Panc1 (cell line): ENCODE measurements at regions not wholly inside any gene's neighbourhood (a gene's known extent, or its start where the extent isn't known, plus 50 kb on each side); places are given as distances from the start of the nearest gene placed in this dataset.

Experiments
- ATAC-seq: fragments of 200-7000 bp; cut with Tn5 transposase; 2 replicates; pipeline ENCODE4 v1.9.1; 2020; ENCODE audit warnings: mild to moderate bottlenecking, moderate library complexity
- BruUV-seq: library from RNA; stranded (reverse); fragments of 400-500 nt; replicated peaks from 2 replicates; lab custom pipeline; 2021; lab: Mats Ljungman, UMichigan
- CTCF ChIA-PET: fragments of 300-600 bp; sonication (Branson Sonifier 250); formaldehyde crosslinking; loops from one replicate; lab custom pipeline; 2022; ENCODE audit warnings: antibody characterized with exemption; lab: Charles Lee
- POLR2A ChIA-PET: fragments of 300-600 bp; sonication (Branson Sonifier 250); formaldehyde crosslinking; loops from one replicate; lab custom pipeline; 2022; ENCODE audit warnings: antibody characterized with exemption; lab: Charles Lee
- DNase-seq: peaks from one replicate; pipeline ENCODE4 v3.0.0-alpha.2; 2010; ENCODE audit warnings: low read depth, low spot score
- H3K27ac ChIP-seq: 2 replicates; pipeline ENCODE4 v1.5.1; 2011; ENCODE audit warnings: mild to moderate bottlenecking, low read length, inconsistent platforms
- H3K27me3 ChIP-seq: fragments of 200-500 bp; sonication (Bioruptor generic); 2 replicates; pipeline ENCODE4 v1.6.0; 2014; ENCODE audit warnings: low read length, inconsistent platforms; ENCODE audit not compliant: control insufficient read depth, insufficient read depth
- H3K36me3 ChIP-seq: fragments of 200-500 bp; sonication (Bioruptor generic); 2 replicates; pipeline ENCODE4 v1.5.1; 2014; ENCODE audit warnings: inconsistent platforms, mild to moderate bottlenecking, low read length, moderate library complexity; ENCODE audit not compliant: control insufficient read depth, insufficient read depth
- H3K4me1 ChIP-seq: 2 replicates; pipeline ENCODE4 v1.5.1; 2011; ENCODE audit warnings: inconsistent platforms, mild to moderate bottlenecking, low read length, moderate library complexity; ENCODE audit not compliant: control insufficient read depth, insufficient read depth
- H3K4me3 ChIP-seq, 2 experiments: 2 replicates each; pipeline ENCODE4 v1.5.1; 2011 to 2012; ENCODE audit warnings: low read depth in 2 of 2, low read length in 2 of 2, mild to moderate bottlenecking in 2 of 2, inconsistent platforms in 1 of 2, moderate library complexity in 1 of 2
- H3K9me3 ChIP-seq: fragments of 200-500 bp; sonication (Bioruptor generic); 2 replicates; pipeline ENCODE4 v1.5.1; 2014; ENCODE audit warnings: low read depth, mild to moderate bottlenecking, inconsistent platforms, low read length, moderate library complexity; ENCODE audit not compliant: control insufficient read depth, insufficient read depth
- CTCF ChIP-seq: fragments of 450-650 bp; IDR thresholded peaks from 2 replicates; pipeline ENCODE4 v1.5.1; 2017; ENCODE audit warnings: mild to moderate bottlenecking
- POLR2AphosphoS5 ChIP-seq: IDR thresholded peaks from 2 replicates; pipeline ENCODE4 v1.6.1; 2012; ENCODE audit warnings: mild to moderate bottlenecking, low read depth, low read length, moderate library complexity
- REST ChIP-seq, 2 experiments: IDR thresholded peaks; 2 replicates each; pipeline ENCODE4 v1.6.1; 2011 to 2012; ENCODE audit warnings: low read depth in 2 of 2, control low read depth in 1 of 2, low read length in 1 of 2, mild to moderate bottlenecking in 1 of 2, moderate library complexity in 1 of 2; ENCODE audit not compliant: insufficient read depth in 1 of 2
- SIN3A ChIP-seq: IDR thresholded peaks from 2 replicates; pipeline ENCODE4 v1.6.1; 2012; ENCODE audit warnings: low read depth, mild to moderate bottlenecking, low read length, moderate library complexity, borderline replicate concordance; ENCODE audit not compliant: insufficient read depth
- TCF7L2 ChIP-seq: IDR thresholded peaks from 2 replicates; pipeline ENCODE4 v1.6.1; 2011; ENCODE audit warnings: mild to moderate bottlenecking, low read depth, low read length, inconsistent platforms
- in situ Hi-C: cut with HindIII; loops from 2 replicates; pipeline ENCODE4 v1.10.0; 2016; ENCODE audit warnings: low sequenced_read_pairs, low pct_unique_long_range_greater_than_20kb
- intact Hi-C: fragments of 100-400 bp; cut with micrococcal nuclease; formaldehyde crosslinking; loops from one replicate; pipeline ENCODE4 v1.10.0; 2022; ENCODE audit not compliant: unreplicated experiment

- no peak for TF ChIP-seq CTCF
- TF ChIP-seq TCF7L2, result no peak
- no peak for TF ChIP-seq SIN3A
- no peak for TF ChIP-seq POLR2AphosphoS5
- TF ChIP-seq REST (IDR thresholded peaks at IDR 0.05; ENCODE audit: insufficient read depth in 1 of 2, low read depth in 2 of 2, low read length in 1 of 2), result no peak
- Histone ChIP-seq H3K4me1 (no peaks in the 10 kb centered on the region), H3K9me3 (no peaks in the 10 kb centered on the region), H3K36me3 (no peaks in the 10 kb centered on the region), H3K27me3 (no peaks in the 10 kb centered on the region; the same call in 1 of the 2 replicates), H3K27ac (no peak overlapping the region), H3K4me3 (no peak overlapping the region)
- in situ Hi-C loops (no loop called here), intact Hi-C loops (no loop called here)
- ChIA-PET CTCF (no interaction called here), POLR2A (no interaction called here)
- ATAC-seq (no peak), DNase-seq (no peak)
- BruUV-seq, result no TSS peak
Observed at GRCh38 chr22:22389467-22389866, 119.1 kb downstream of the ZNF280B start.

- H3K4me1 ChIP-seq, result no peaks in the 10 kb centered on the region
- no peak for ATAC-seq
- H3K27ac ChIP-seq, result no peak overlapping the region
- H3K9me3 ChIP-seq, result no peaks in the 10 kb centered on the region
- intact Hi-C loops, result no loop called here
- in situ Hi-C loops, result no loop called here
- CTCF ChIA-PET, result interaction anchor here (0.5 kb wide), 1 partner anchor 407 kb away, joined by 3 read pairs; no protein-coding TSS in a partner anchor
- TF ChIP-seq POLR2AphosphoS5 (no peak), SIN3A (no peak), CTCF (no peak), REST (IDR thresholded peaks at IDR 0.05; ENCODE audit: insufficient read depth in 1 of 2, low read depth in 2 of 2, low read length in 1 of 2) (no peak), TCF7L2 (no peak)
- POLR2A ChIA-PET, result no interaction called here
- H3K36me3 ChIP-seq, result no peaks in the 10 kb centered on the region
- no peaks in the 10 kb centered on the region for H3K27me3 ChIP-seq
- no TSS peak for BruUV-seq
- no peak overlapping the region for H3K4me3 ChIP-seq
- DNase-seq, result no peak
Observed at GRCh38 chr22:22390989-22391388, 117.6 kb downstream of the ZNF280B start.
